ENCODE measurements at regions not wholly inside any gene's neighbourhood (a gene's known extent, or its start where the extent isn't known, plus 50 kb on each side); places are given as distances from the start of the nearest gene placed in this dataset.
A peak's percentile ranks its signal among the peaks of the same experiment; 100 is the strongest.

DNA sequence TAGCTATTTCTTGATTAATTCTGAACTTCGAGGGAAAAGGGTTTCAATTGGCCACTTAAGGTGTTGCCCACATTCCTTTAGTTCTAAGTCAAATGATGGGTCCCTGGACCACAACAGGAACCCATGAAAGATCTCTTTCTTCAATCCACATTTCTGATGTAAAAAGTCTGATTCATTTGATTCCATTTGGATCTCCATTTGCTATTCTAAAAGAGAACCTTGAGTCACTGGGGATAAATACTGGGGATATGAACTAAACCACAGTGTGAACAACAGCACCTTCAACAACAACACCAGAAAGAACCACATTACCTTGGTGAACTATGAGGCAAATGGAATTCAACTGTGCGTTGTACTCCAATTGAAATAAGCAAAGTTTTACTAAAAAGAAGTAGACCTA, 108.9 kb upstream of the IRX5 start (continued):
- TF ChIP-seq, protein P1, sequence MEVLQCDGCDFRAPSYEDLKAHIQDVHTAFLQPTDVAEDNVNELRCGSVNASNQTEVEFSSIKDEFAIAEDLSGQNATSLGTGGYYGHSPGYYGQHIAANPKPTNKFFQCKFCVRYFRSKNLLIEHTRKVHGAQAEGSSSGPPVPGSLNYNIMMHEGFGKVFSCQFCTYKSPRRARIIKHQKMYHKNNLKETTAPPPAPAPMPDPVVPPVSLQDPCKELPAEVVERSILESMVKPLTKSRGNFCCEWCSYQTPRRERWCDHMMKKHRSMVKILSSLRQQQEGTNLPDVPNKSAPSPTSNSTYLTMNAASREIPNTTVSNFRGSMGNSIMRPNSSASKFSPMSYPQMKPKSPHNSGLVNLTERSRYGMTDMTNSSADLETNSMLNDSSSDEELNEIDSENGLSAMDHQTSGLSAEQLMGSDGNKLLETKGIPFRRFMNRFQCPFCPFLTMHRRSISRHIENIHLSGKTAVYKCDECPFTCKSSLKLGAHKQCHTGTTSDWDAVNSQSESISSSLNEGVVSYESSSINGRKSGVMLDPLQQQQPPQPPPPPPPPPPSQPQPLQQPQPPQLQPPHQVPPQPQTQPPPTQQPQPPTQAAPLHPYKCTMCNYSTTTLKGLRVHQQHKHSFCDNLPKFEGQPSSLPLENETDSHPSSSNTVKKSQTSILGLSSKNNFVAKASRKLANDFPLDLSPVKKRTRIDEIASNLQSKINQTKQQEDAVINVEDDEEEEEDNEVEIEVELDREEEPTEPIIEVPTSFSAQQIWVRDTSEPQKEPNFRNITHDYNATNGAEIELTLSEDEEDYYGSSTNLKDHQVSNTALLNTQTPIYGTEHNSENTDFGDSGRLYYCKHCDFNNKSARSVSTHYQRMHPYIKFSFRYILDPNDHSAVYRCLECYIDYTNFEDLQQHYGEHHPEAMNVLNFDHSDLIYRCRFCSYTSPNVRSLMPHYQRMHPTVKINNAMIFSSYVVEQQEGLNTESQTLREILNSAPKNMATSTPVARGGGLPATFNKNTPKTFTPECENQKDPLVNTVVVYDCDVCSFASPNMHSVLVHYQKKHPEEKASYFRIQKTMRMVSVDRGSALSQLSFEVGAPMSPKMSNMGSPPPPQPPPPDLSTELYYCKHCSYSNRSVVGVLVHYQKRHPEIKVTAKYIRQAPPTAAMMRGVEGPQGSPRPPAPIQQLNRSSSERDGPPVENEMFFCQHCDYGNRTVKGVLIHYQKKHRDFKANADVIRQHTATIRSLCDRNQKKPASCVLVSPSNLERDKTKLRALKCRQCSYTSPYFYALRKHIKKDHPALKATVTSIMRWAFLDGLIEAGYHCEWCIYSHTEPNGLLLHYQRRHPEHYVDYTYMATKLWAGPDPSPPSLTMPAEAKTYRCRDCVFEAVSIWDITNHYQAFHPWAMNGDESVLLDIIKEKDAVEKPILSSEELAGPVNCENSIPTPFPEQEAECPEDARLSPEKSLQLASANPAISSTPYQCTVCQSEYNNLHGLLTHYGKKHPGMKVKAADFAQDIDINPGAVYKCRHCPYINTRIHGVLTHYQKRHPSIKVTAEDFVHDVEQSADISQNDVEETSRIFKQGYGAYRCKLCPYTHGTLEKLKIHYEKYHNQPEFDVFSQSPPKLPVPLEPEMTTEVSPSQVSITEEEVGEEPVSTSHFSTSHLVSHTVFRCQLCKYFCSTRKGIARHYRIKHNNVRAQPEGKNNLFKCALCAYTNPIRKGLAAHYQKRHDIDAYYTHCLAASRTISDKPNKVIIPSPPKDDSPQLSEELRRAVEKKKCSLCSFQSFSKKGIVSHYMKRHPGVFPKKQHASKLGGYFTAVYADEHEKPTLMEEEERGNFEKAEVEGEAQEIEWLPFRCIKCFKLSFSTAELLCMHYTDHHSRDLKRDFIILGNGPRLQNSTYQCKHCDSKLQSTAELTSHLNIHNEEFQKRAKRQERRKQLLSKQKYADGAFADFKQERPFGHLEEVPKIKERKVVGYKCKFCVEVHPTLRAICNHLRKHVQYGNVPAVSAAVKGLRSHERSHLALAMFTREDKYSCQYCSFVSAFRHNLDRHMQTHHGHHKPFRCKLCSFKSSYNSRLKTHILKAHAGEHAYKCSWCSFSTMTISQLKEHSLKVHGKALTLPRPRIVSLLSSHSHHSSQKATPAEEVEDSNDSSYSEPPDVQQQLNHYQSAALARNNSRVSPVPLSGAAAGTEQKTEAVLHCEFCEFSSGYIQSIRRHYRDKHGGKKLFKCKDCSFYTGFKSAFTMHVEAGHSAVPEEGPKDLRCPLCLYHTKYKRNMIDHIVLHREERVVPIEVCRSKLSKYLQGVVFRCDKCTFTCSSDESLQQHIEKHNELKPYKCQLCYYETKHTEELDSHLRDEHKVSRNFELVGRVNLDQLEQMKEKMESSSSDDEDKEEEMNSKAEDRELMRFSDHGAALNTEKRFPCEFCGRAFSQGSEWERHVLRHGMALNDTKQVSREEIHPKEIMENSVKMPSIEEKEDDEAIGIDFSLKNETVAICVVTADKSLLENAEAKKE (CRISPR knock-in tag; IDR thresholded peaks at IDR 0.05): no peak
- TF ChIP-seq ZNF114 (CRISPR knock-in tag; IDR thresholded peaks at IDR 0.05): no peak
- TF ChIP-seq POLR2AphosphoS5 (IDR thresholded peaks at IDR 0.05; ENCODE audit: low read depth): no peak
- no peak for TF ChIP-seq JUNB (IDR thresholded peaks at IDR 0.05; ENCODE audit: unreplicated experiment)
- no peak for TF ChIP-seq ZNF331 (CRISPR knock-in tag; IDR thresholded peaks at IDR 0.05; ENCODE audit: low read depth)
- TF ChIP-seq, protein P2, sequence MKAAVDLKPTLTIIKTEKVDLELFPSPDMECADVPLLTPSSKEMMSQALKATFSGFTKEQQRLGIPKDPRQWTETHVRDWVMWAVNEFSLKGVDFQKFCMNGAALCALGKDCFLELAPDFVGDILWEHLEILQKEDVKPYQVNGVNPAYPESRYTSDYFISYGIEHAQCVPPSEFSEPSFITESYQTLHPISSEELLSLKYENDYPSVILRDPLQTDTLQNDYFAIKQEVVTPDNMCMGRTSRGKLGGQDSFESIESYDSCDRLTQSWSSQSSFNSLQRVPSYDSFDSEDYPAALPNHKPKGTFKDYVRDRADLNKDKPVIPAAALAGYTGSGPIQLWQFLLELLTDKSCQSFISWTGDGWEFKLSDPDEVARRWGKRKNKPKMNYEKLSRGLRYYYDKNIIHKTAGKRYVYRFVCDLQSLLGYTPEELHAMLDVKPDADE (IDR thresholded peaks at IDR 0.05): no peak
- no peak for TF ChIP-seq NANOG (IDR thresholded peaks at IDR 0.05; ENCODE audit: borderline replicate concordance)
- no peak for TF ChIP-seq STAT1 (IDR thresholded peaks at IDR 0.05; ENCODE audit: unreplicated experiment)

DNA sequence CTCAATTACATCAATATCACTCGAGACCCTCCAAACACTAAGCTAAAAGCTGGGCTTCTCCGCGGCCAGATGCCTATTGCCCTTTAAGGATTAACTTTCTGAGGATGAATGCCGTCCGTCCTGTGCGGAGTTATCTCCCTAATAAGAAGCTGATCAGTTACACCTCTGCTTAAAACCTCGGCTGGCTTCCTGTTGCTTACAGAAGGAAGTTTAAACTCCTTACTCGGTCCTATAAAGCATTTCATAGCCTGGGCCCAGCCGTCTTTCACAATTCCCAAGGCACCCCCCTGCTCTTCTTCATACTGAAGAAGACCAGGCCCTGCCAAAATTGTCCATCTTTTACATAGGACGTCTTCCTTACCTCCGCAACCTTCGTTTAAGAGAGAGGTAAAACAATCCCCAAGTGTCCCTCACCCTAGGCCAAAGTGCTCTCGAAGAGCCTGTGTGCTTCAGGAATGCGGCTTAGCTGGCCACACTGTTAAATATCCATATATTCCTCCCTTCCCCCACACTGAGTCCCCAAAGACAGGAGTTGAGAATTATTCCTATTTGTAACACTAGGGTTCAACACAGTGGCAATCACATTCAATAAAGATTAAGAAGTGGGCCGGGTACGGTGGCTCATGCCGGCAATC, 112.6 kb upstream of the IRX5 start:
- 0 out of 2 replicates have a peak overlapping the region, but pooled peaks have one; percentile 38 for H3K27ac Mint-ChIP-seq
- no peaks in the 10 kb centered on the region; the same call in 2 of the 3 replicates for H3K9me3 Mint-ChIP-seq
- H3K36me3 Mint-ChIP-seq (ENCODE audit: low read depth): no peaks in the 10 kb centered on the region
- no peak overlapping the region for H3K4me3 Mint-ChIP-seq
- ATAC-seq: peak; percentile 84
- Histone ChIP-seq H3K36me3 (ENCODE audit: insufficient read depth) (no peaks in the 10 kb centered on the region), H4K20me1 (replicated peaks; ENCODE audit: insufficient read depth) (no peaks in the 10 kb centered on the region), H3K4me2 (peak overlapping the region; percentile 53), H3K27me3 (ENCODE audit: insufficient read depth) (no peaks in the 10 kb centered on the region), H2AFZ (peak overlapping the region; percentile 84), H3K9me2 (ENCODE audit: insufficient read depth) (no peaks in the 10 kb centered on the region), H3K27ac (ENCODE audit: low read depth) (peak overlapping the region; percentile 64; the same call in 1 of the 2 replicates), H3K4me1 (ENCODE audit: insufficient read depth) (peaks cover 24% of the 10 kb centered on the region), H3K79me2 (replicated peaks; ENCODE audit: insufficient read depth) (no peaks in the 10 kb centered on the region), H3F3A (replicated peaks; ENCODE audit: low read depth) (no peaks in the 10 kb centered on the region), H3K4me3 (0 out of 2 replicates have a peak overlapping the region, but pooled peaks have one; percentile 12)
- H3K27me3 Mint-ChIP-seq (ENCODE audit: insufficient read depth, low read depth, poor library complexity): peaks cover 2% of the 10 kb centered on the region
- peaks cover 29% of the 10 kb centered on the region for H3K4me1 Mint-ChIP-seq
- peak; percentile 56 for DNase-seq (ENCODE audit: low spot score)
- TF ChIP-seq, protein P2 (IDR thresholded peaks at IDR 0.05): no peak
- TF ChIP-seq ZNF331 (CRISPR knock-in tag; IDR thresholded peaks at IDR 0.05; ENCODE audit: low read depth) (no peak), STAT1 (IDR thresholded peaks at IDR 0.05; ENCODE audit: unreplicated experiment) (no peak), CREB1 (CRISPR knock-in tag; IDR thresholded peaks at IDR 0.05; ENCODE audit: low read depth) (no peak)
